ENCODE measurements at regions not wholly inside any gene's neighbourhood (a gene's known extent, or its start where the extent isn't known, plus 50 kb on each side); places are given as distances from the start of the nearest gene placed in this dataset.

GRCh38 chr2:128594953-128595677 is 276.4 kb upstream of the HS6ST1 start:
- TF ChIP-seq CTCF (conservative IDR thresholded peaks at IDR 0.05; ENCODE audit: low read depth, low read length): no peak
- no peak for TF ChIP-seq EZH2 (IDR thresholded peaks at IDR 0.05; ENCODE audit: low read length, unreplicated experiment)
- TF ChIP-seq EZH2phosphoT487 (IDR thresholded peaks at IDR 0.05; ENCODE audit: borderline replicate concordance, low read length): no peak
